GM20000 (cell line): ENCODE measurements at regions not wholly inside any gene's neighbourhood (a gene's known extent, or its start where the extent isn't known, plus 50 kb on each side); places are given as distances from the start of the nearest gene placed in this dataset.

Experiments used
- DNase-seq: peaks from one replicate; pipeline ENCODE4 v3.0.0; 2012; ENCODE audit warnings: low spot score
- CTCF ChIP-seq: IDR thresholded peaks from 2 replicates; pipeline ENCODE4 v1.5.1; 2012; ENCODE audit warnings: mild to moderate bottlenecking, control low read depth; ENCODE audit errors: extremely low read depth, missing control alignments

- no peak for TF ChIP-seq CTCF
- DNase-seq: no peak
Measured at GRCh38 chr9:23587433-23587832, 238.6 kb downstream of the ELAVL2 start.

GRCh38 chr9:23587903-23588302 is 238.1 kb downstream of the ELAVL2 start:
- DNase-seq: no peak
- no peak for TF ChIP-seq CTCF

GRCh38 chr9:23590276-23591000 is 235.6 kb downstream of the ELAVL2 start:
- no peak for TF ChIP-seq CTCF
- no peak for DNase-seq

GRCh38 chr9:23594421-23594820 is 231.6 kb downstream of the ELAVL2 start:
- no peak for DNase-seq
- TF ChIP-seq CTCF: no peak

- TF ChIP-seq CTCF: no peak
- DNase-seq: no peak
Measured at GRCh38 chr9:23596913-23597634, 229.0 kb downstream of the ELAVL2 start.

GRCh38 chr9:23598994-23599393 is 227.0 kb downstream of the ELAVL2 start:
- no peak for TF ChIP-seq CTCF
- DNase-seq: no peak

GRCh38 chr9:23603311-23603710 is 222.7 kb downstream of the ELAVL2 start:
- no peak for DNase-seq
- TF ChIP-seq CTCF: no peak
